Esophagus squamous epithelium (tissue), 4 donors: ENCODE measurements at regions not wholly inside any gene's neighbourhood (a gene's known extent, or its start where the extent isn't known, plus 50 kb on each side); places are given as distances from the start of the nearest gene placed in this dataset.

ENCODE experiments used
- CTCF ChIP-seq, 6 experiments: fragments of 450-650 bp in 4 of 6; fragments of 200-600 bp in 2 of 6; sonication (generic) in 2 of 6; IDR thresholded peaks; one replicate each; pipeline ENCODE4 v1.5.1; 2016 to 2019; ENCODE audit warnings: antibody characterized with exemption in 6 of 6, mild to moderate bottlenecking in 4 of 6, moderate library complexity in 4 of 6
- POLR2A ChIP-seq, 4 donors: fragments of 450-650 bp; IDR thresholded peaks; one replicate each; pipeline ENCODE4 v1.6.1; 2017; ENCODE audit warnings: antibody characterized with exemption in 4 of 4, mild to moderate bottlenecking in 4 of 4, moderate library complexity in 3 of 4

- no peak for TF ChIP-seq CTCF (IDR thresholded peaks at IDR 0.05)
- no peak for TF ChIP-seq POLR2A (IDR thresholded peaks at IDR 0.05)
These were observed 73.8 kb upstream of the OLFM4 start for GRCh38 chr13:52954838-52955237.
